Fibroblast of lung (primary cell): ENCODE measurements at regions not wholly inside any gene's neighbourhood (a gene's known extent, or its start where the extent isn't known, plus 50 kb on each side); places are given as distances from the start of the nearest gene placed in this dataset.
"Not testable (repeated sequence)": the region's sequence is repeated elsewhere in the genome, so short reads cannot be mapped to it uniquely, and the experiment has no call there.

ENCODE experiments used
- DNase-seq, 2 donors: peaks; one replicate each; pipeline versions ENCODE4 v3.0.0 to v3.0.0-alpha.2; 2010; ENCODE audit warnings: low read depth in 2 of 2
- H2AFZ ChIP-seq: 2 replicates; pipeline ENCODE4 v1.5.1; 2012; ENCODE audit warnings: low read length, control low read depth, inconsistent platforms
- H3K27ac ChIP-seq: 2 replicates; pipeline ENCODE4 v1.5.1; 2011; ENCODE audit warnings: low read length, control low read depth; ENCODE audit not compliant: insufficient read depth
- H3K27me3 ChIP-seq: 2 replicates; pipeline ENCODE4 v1.5.1; 2011; ENCODE audit warnings: mild to moderate bottlenecking, low read length; ENCODE audit not compliant: control insufficient read depth, insufficient read depth
- H3K36me3 ChIP-seq: 2 replicates; pipeline ENCODE4 v1.5.1; 2011; ENCODE audit warnings: low read length; ENCODE audit not compliant: control insufficient read depth, insufficient read depth
- H3K4me1 ChIP-seq: 2 replicates; pipeline ENCODE4 v1.5.1; 2011; ENCODE audit warnings: low read length; ENCODE audit not compliant: control insufficient read depth, insufficient read depth; ENCODE audit errors: extremely low read depth
- H3K4me2 ChIP-seq: 2 replicates; pipeline ENCODE4 v1.5.1; 2011; ENCODE audit warnings: low read length, control low read depth; ENCODE audit not compliant: insufficient read depth; ENCODE audit errors: extremely low read depth
- H3K4me3 ChIP-seq, 4 experiments: fragments of 200-600 bp in 1 of 4; sonication (generic) in 1 of 4; replicated peaks in 1 of 4; 2 replicates each; pipeline ENCODE4 v1.5.1; 2011 to 2016; ENCODE audit warnings: low read length in 4 of 4, low read depth in 3 of 4, mild to moderate bottlenecking in 3 of 4, control low read depth in 2 of 4, inconsistent platforms in 1 of 4, mixed read lengths in 1 of 4; ENCODE audit not compliant: insufficient read depth in 1 of 4; ENCODE audit errors: control extremely low read depth in 1 of 4
- H3K79me2 ChIP-seq: 2 replicates; pipeline ENCODE4 v1.5.1; 2012; ENCODE audit warnings: mild to moderate bottlenecking, low read length, inconsistent platforms; ENCODE audit not compliant: control insufficient read depth, insufficient read depth
- H3K9ac ChIP-seq: 2 replicates; pipeline ENCODE4 v1.5.1; 2011; ENCODE audit warnings: mild to moderate bottlenecking, low read length, control low read depth; ENCODE audit not compliant: insufficient read depth
- H3K9me3 ChIP-seq: 2 replicates; pipeline ENCODE4 v1.5.1; 2012; ENCODE audit warnings: low read depth, low read length; ENCODE audit not compliant: control insufficient read depth, insufficient read depth
- H4K20me1 ChIP-seq: 2 replicates; pipeline ENCODE4 v1.5.1; 2011; ENCODE audit warnings: low read length; ENCODE audit not compliant: control insufficient read depth, insufficient read depth; ENCODE audit errors: extremely low read depth
- EZH2 ChIP-seq: IDR thresholded peaks from 2 replicates; pipeline ENCODE4 v1.5.1; 2012; ENCODE audit warnings: low read length, control low read depth, mild to moderate bottlenecking; ENCODE audit errors: missing control alignments
- TF ChIP-seq, protein P1 (sequence below), 2 donors: IDR thresholded peaks in 1 of 2; conservative IDR thresholded peaks in 1 of 2; 1 replicate in 1 of 2; 2 replicates in 1 of 2; pipeline ENCODE4 v1.5.1; 2011 to 2012; ENCODE audit warnings: low read length in 2 of 2, control low read depth in 1 of 2, inconsistent platforms in 1 of 2, low read depth in 1 of 2, mild to moderate bottlenecking in 1 of 2

DNA sequence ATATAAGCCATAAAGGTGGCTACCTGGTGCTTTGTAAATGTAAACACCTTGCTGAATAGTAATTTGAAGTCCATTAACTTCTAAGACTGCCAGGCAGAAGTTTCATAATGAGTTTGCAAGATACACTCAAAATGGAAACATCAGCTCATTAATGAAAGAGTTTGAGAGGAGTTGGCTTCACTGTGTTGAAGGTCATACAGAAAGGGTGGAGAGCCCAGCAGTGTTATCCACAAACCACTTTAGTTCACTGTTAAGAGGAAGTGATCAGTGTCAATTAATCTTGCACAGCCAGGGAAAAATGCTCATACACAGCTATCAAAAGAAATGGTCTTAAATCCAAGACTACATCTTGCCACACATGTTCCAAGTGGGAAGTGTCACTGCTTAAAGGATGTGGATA lies 689.4 kb downstream of the JRKL start:
- H3K4me2 ChIP-seq: no peak overlapping the region
- H3K36me3 ChIP-seq: no peaks in the 10 kb centered on the region
- no peak overlapping the region for H3K27ac ChIP-seq
- H3K4me1 ChIP-seq: no peaks in the 10 kb centered on the region
- H3K27me3 ChIP-seq: no peaks in the 10 kb centered on the region
- H3K9ac ChIP-seq: no peak overlapping the region
- TF ChIP-seq EZH2: no peak
- TF ChIP-seq, protein P1, sequence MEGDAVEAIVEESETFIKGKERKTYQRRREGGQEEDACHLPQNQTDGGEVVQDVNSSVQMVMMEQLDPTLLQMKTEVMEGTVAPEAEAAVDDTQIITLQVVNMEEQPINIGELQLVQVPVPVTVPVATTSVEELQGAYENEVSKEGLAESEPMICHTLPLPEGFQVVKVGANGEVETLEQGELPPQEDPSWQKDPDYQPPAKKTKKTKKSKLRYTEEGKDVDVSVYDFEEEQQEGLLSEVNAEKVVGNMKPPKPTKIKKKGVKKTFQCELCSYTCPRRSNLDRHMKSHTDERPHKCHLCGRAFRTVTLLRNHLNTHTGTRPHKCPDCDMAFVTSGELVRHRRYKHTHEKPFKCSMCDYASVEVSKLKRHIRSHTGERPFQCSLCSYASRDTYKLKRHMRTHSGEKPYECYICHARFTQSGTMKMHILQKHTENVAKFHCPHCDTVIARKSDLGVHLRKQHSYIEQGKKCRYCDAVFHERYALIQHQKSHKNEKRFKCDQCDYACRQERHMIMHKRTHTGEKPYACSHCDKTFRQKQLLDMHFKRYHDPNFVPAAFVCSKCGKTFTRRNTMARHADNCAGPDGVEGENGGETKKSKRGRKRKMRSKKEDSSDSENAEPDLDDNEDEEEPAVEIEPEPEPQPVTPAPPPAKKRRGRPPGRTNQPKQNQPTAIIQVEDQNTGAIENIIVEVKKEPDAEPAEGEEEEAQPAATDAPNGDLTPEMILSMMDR (conservative IDR thresholded peaks at IDR 0.05 in 1 of 2, IDR thresholded peaks at IDR 0.05 in 1 of 2; ENCODE audit: low read depth in 1 of 2, low read length in 2 of 2): no peak
- H4K20me1 ChIP-seq: no peaks in the 10 kb centered on the region
- no peaks in the 10 kb centered on the region for H3K79me2 ChIP-seq
- no peaks in the 10 kb centered on the region for H3K9me3 ChIP-seq
- no peak for DNase-seq
- H3K4me3 ChIP-seq: no peak overlapping the region
- no peak overlapping the region for H2AFZ ChIP-seq

DNA sequence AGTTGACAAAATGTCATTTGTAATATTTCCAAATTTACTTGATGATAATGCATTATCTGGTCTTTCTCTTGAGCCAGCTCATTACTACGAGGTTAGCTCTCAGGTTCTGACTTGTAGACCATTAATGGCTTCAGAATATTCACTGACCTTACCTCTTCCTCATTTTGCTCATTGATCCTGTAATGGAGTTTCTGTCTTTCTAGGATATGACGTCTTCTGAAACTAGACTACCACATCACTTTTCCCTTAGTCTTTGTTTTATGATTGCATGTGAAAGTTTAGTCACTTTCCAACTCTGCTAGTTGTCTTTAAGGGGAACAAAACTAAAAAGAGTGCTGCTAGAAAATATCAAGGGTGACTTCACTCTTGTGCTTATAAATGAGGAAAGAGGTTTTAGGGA lies 697.6 kb downstream of the JRKL start:
- no peaks in the 10 kb centered on the region for H4K20me1 ChIP-seq
- no peak overlapping the region for H3K9ac ChIP-seq
- no peak overlapping the region for H3K4me2 ChIP-seq
- H3K4me3 ChIP-seq: no peak overlapping the region
- no peaks in the 10 kb centered on the region for H3K36me3 ChIP-seq
- no peak overlapping the region for H2AFZ ChIP-seq
- H3K79me2 ChIP-seq: no peaks in the 10 kb centered on the region
- no peak for DNase-seq
- TF ChIP-seq, protein P1 (conservative IDR thresholded peaks at IDR 0.05 in 1 of 2, IDR thresholded peaks at IDR 0.05 in 1 of 2; ENCODE audit: low read depth in 1 of 2, low read length in 2 of 2): no peak
- no peak for TF ChIP-seq EZH2
- H3K27ac ChIP-seq: no peak overlapping the region
- H3K27me3 ChIP-seq: no peaks in the 10 kb centered on the region
- no peaks in the 10 kb centered on the region for H3K9me3 ChIP-seq
- H3K4me1 ChIP-seq: no peaks in the 10 kb centered on the region

DNA sequence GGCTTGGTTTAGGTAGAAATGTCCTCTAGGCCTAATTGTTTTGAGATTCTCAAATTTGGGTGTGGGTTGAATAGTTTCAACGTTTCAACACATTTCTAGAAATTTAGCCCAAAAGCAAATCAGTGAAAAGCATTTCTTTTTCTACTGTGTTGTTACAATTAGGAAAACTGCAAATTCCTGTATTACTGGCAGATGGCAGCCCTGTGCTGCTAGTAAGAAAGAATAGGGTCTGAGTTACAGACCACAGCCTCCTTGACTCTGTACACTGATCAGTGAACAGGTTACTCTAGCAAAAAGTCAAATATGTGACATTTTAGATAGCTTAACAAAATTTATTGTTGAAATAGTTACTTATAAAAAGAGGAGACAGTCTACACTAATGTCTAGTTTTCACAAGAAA lies 703.0 kb downstream of the JRKL start:
- H4K20me1 ChIP-seq: no peaks in the 10 kb centered on the region
- no peak overlapping the region for H3K9ac ChIP-seq
- H3K4me3 ChIP-seq: no peak overlapping the region
- no peak for DNase-seq
- no peak overlapping the region for H3K27ac ChIP-seq
- H3K79me2 ChIP-seq: no peaks in the 10 kb centered on the region
- no peaks in the 10 kb centered on the region for H3K9me3 ChIP-seq
- H2AFZ ChIP-seq: no peak overlapping the region
- no peak for TF ChIP-seq EZH2
- TF ChIP-seq, protein P1 (conservative IDR thresholded peaks at IDR 0.05 in 1 of 2, IDR thresholded peaks at IDR 0.05 in 1 of 2; ENCODE audit: low read depth in 1 of 2, low read length in 2 of 2): no peak
- H3K4me1 ChIP-seq: no peaks in the 10 kb centered on the region
- no peak overlapping the region for H3K4me2 ChIP-seq
- no peaks in the 10 kb centered on the region for H3K36me3 ChIP-seq
- no peaks in the 10 kb centered on the region for H3K27me3 ChIP-seq

DNA sequence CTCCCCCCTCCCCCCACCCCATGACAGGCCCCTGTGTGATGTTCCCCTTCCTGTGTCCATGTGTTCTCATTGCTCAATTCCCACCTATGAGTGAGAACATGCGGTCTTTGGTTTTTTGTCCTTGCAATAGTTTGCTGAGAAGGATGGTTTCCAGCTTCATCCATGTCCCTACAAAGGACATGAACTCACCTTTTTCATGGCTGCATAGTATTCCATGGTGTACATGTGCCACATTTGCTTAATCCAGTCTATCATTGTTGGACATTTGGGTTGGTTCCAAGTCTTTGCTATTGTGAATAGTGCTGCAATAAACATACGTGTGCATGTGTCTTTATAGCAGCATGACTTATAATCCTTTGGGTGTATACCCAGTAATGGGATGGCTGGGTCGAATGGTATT lies 712.4 kb downstream of the JRKL start:
- H3K4me2 ChIP-seq, H3K4me1 ChIP-seq, H3K9me3 ChIP-seq, H3K79me2 ChIP-seq, H3K36me3 ChIP-seq, H3K27me3 ChIP-seq, H4K20me1 ChIP-seq, DNase-seq, H3K4me3 ChIP-seq, H2AFZ ChIP-seq, H3K27ac ChIP-seq, H3K9ac ChIP-seq: not testable (repeated sequence)
